ENCODE measurements at regions not wholly inside any gene's neighbourhood (a gene's known extent, or its start where the extent isn't known, plus 50 kb on each side); places are given as distances from the start of the nearest gene placed in this dataset.
"Not testable (repeated sequence)": the region's sequence is repeated elsewhere in the genome, so short reads cannot be mapped to it uniquely, and the experiment has no call there.

- in situ Hi-C loops (cut with MboI; ENCODE audit: low sequenced_read_pairs, unreplicated experiment) = no loop called here
- DNase-seq (ENCODE audit: low spot score) = no peak
- TF ChIP-seq CTCF (IDR thresholded peaks at IDR 0.05; ENCODE audit: borderline replicate concordance, control extremely low read depth, extremely low read depth, insufficient read depth, missing control alignments) = no peak
Observed at GRCh38 chr4:12382567-12382966, 953.9 kb upstream of the HS3ST1 start.

- TF ChIP-seq CTCF (IDR thresholded peaks at IDR 0.05; ENCODE audit: borderline replicate concordance, control extremely low read depth, extremely low read depth, insufficient read depth, missing control alignments) = no peak
- in situ Hi-C loops (cut with MboI; ENCODE audit: low sequenced_read_pairs, unreplicated experiment) = no loop called here
- DNase-seq (ENCODE audit: low spot score) = no peak
Observed at GRCh38 chr4:12379191-12379590, 950.5 kb upstream of the HS3ST1 start.

- in situ Hi-C loops (cut with MboI; ENCODE audit: low sequenced_read_pairs, unreplicated experiment) = no loop called here
- DNase-seq (ENCODE audit: low spot score) = no peak
- TF ChIP-seq CTCF (IDR thresholded peaks at IDR 0.05; ENCODE audit: borderline replicate concordance, control extremely low read depth, extremely low read depth, insufficient read depth, missing control alignments) = no peak
Observed at GRCh38 chr4:12375805-12376204, 947.1 kb upstream of the HS3ST1 start.

- in situ Hi-C loops (cut with MboI; ENCODE audit: low sequenced_read_pairs, unreplicated experiment); DNase-seq (ENCODE audit: low spot score): not testable (repeated sequence)
Observed at GRCh38 chr4:12365869-12366268, 937.2 kb upstream of the HS3ST1 start.

- no peak for DNase-seq (ENCODE audit: low spot score)
- in situ Hi-C loops (cut with MboI; ENCODE audit: low sequenced_read_pairs, unreplicated experiment) = no loop called here
- no peak for TF ChIP-seq CTCF (IDR thresholded peaks at IDR 0.05; ENCODE audit: borderline replicate concordance, control extremely low read depth, extremely low read depth, insufficient read depth, missing control alignments)
Observed at GRCh38 chr4:12360391-12360790, 931.7 kb upstream of the HS3ST1 start.

- in situ Hi-C loops (cut with MboI; ENCODE audit: low sequenced_read_pairs, unreplicated experiment) = no loop called here
- no peak for DNase-seq (ENCODE audit: low spot score)
- TF ChIP-seq CTCF (IDR thresholded peaks at IDR 0.05; ENCODE audit: borderline replicate concordance, control extremely low read depth, extremely low read depth, insufficient read depth, missing control alignments) = no peak
Observed at GRCh38 chr4:12359420-12359819, 930.7 kb upstream of the HS3ST1 start.

GRCh38 chr4:12333083-12333482 lies 904.4 kb upstream of the HS3ST1 start:
- in situ Hi-C loops (cut with MboI; ENCODE audit: low sequenced_read_pairs, unreplicated experiment); DNase-seq (ENCODE audit: low spot score): not testable (repeated sequence)

GRCh38 chr4:12324965-12325364 lies 896.3 kb upstream of the HS3ST1 start:
- in situ Hi-C loops (cut with MboI; ENCODE audit: low sequenced_read_pairs, unreplicated experiment) = no loop called here
- TF ChIP-seq CTCF (IDR thresholded peaks at IDR 0.05; ENCODE audit: borderline replicate concordance, control extremely low read depth, extremely low read depth, insufficient read depth, missing control alignments) = no peak
- no peak for DNase-seq (ENCODE audit: low spot score)

Data from GM13976 (cell line).